KG1 (cell line): ENCODE measurements at regions not wholly inside any gene's neighbourhood (a gene's known extent, or its start where the extent isn't known, plus 50 kb on each side); places are given as distances from the start of the nearest gene placed in this dataset.

Experiments
- DNase-seq: peaks from one replicate; lab custom pipeline; 2025; lab: John Stamatoyannopoulos, UW

DNA sequence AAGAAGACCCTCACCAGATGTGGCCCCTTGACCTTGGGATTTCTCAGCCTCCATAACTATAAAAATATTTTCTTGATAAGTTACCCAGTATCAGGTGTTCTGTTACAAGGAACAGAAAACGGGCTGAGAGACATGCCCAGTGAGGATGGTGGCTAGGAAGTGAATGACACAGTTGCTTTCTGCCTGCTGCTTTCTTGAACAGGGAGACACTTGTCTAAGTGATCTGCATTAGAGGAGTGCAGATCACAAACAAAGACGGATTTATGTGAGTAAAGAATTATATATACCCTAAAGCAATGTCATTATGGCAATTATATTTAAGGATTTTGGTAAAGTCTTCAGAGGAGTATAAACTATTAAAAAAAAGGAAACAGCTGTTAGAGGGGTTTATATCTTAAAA, 169.2 kb upstream of the AHR start:
- DNase-seq: no peak

DNA sequence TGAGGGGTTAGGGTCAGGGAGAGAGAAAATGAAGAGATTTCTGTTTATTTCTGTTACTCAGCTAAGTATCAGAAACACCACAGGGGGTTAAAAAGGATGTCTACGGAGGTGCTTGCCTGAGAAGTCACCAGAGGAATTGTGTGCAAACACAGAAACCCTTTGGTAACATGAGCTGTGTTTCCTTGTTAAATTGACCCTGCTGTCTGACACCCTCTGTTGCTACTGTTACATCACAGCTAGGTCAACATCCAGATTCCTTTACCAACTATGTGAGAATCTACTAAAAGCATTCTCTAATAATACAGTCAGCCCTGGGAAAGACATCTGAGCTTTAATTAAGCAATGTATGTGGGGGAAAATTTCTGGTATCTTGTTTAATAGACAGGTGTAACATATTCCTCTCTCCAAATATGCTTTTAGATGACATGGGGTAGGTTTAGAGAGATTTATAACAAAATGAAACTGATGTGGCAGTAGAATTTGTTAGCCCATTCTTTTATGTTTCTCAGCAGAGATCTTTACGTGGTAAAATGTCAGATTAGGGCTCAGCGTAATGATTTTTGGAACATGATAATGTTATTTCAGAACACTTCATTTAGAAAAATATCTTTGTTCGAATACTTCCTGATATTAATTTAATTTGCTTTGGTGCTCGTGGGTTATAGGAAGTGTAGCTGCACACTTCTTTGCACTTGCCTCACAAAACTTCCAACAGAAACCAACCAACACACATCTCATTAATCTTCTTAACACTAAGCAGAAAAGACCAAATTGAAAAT, 168.0 kb upstream of the AHR start:
- no peak for DNase-seq

DNA sequence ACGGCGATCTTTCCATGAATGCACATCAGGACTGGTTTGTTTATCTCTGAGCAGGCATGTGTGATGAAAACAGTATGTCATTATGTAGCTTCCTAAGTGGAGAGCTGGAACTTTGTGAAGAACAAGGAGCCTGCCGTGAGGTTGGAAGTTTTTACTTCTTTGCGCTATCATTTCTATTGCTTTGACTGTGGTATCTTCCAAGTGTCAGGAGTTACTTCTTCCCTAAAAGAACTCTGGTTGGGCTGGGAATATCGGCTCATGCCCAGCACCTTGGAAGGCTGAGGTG, 167.4 kb upstream of the AHR start:
- DNase-seq: no peak

DNA sequence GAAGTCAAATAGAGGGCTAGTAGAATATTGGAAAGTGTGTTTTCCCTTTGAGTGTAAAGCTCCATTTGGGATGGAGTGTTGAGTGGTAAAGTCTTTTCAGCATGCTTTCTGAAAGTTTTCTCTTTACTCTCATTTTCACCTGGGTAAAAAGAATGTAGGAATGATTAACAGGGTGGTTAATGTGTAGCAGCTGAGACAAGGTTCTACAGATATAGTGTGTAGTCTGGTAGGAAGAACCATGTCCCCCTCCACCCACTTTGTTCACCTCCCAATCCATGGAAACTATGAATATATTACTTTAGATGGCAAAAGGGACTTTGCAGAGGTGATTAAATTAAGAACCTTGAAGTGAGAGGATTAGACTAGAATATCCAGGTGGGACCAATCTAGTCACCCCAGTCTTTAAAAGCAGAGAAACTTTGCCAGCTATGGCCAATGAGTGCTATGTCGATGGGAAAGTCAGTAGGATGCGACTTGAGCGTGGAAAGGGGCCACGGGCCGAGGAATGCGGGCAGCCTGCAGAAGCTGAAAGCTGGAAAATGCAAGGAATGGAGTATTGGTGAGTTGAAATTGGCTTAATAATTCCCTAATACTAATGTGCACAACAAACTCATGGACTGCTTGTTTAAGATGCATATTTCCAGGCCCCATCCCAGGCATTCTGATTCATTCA, 166.3 kb upstream of the AHR start:
- DNase-seq: no peak

DNA sequence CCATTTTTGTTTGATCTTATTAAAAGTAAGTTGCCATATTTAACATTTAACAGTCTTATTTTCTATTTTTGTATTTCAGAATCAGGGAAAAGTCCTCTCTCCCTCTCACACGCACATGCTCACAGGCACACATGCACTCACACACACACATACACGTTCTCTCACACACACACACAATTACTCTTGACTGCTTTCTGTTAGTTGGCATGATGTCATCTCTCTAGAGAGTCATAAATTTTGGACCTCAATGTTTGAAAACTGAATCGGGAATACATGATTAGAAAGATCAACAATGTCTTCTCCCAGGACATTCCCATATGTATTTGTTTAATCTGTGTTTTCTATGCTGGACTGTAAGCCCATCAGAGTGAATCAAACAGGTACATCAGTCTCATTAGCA, 165.7 kb upstream of the AHR start:
- DNase-seq: no peak

DNA sequence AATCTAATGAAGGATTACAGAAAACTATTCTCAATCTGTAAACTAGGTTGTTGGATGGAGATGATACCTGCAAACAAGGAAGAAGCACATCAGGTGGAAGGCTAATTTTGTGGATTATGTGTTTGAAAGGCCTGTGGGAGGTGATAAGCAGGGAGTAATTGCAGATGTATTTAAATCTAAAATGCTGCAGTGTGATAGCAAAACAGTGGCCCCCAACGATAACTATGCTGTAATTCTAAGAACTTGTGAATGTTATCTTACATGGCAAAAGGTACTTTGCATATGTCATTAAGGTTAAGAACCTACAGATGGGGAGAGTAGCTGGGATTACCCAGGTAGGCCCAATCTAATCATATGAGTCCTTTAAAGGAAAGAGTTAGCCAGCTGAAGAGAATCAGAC, 164.5 kb upstream of the AHR start:
- DNase-seq: no peak

DNA sequence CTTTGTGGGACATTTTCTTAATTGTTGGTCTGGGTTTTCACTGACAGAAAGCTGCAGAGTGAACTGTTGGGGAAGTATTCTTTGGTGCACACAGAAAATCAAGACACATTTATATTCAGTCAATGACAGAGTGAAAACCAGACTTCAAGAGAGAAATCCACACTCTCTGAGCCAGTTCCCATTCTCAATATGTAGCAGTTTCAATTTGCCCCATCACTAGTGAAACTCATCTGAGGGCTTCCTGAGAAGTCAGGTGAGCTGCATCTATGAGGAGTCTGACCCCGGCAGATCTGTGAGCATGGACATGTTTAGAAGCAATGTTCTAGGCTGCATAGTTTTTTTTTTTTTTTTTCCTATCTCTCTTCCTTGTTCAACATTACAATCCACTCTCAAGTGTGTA, 163.7 kb upstream of the AHR start:
- no peak for DNase-seq

DNA sequence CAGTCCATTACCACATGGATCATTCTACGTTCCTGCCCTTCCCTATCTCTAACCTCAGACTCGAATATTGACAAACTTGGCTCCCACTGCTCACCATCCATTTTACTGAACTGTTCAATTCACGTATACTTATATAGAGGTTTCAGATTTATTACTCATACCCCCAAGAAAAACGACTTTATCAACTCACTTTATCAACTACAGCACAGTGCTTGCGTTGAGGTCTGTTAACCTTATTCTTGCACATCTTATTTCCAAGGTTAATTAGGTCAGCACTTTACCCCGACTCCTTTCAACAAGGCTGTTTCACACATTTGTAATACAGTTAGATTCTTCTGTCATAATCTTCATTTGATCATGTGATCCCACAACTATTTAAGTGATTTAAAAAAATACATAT, 162.3 kb upstream of the AHR start:
- no peak for DNase-seq

DNA sequence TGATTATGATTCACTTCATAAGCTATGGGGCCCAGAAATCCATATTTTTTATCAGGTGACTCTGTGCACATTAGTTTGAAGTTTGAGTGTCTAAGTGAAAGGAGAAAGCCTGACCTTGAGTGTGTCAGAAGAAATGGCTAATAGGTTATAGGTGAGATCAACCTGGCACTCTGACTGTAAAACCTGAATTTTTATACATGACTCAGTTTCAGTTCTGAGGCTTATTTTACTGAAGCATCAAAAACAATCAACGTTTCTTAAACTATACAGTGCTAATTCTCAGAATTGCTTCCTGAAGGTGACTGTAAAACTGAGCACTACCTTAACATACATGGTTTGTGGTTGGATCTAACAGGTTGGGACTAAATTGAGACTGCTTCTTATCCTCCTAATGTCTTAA, 159.4 kb upstream of the AHR start:
- DNase-seq: no peak

DNA sequence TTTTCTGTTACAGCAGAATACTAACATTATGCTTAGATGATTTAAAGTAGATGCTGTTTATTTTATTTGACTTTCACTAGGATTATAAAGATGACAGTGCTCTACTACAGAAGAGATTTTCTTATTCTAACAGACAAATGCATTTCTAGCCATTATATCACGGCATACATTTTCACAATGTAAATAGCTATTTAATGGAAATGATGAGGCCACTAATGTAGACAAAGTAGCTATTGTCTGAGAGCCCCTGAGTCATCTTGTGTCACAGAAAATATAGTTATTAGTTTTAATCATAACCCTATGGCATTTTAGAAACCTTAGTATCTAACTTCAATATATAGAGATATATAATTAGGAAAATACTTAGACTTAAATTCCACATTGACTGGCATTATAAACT, 158.0 kb upstream of the AHR start:
- no peak for DNase-seq

DNA sequence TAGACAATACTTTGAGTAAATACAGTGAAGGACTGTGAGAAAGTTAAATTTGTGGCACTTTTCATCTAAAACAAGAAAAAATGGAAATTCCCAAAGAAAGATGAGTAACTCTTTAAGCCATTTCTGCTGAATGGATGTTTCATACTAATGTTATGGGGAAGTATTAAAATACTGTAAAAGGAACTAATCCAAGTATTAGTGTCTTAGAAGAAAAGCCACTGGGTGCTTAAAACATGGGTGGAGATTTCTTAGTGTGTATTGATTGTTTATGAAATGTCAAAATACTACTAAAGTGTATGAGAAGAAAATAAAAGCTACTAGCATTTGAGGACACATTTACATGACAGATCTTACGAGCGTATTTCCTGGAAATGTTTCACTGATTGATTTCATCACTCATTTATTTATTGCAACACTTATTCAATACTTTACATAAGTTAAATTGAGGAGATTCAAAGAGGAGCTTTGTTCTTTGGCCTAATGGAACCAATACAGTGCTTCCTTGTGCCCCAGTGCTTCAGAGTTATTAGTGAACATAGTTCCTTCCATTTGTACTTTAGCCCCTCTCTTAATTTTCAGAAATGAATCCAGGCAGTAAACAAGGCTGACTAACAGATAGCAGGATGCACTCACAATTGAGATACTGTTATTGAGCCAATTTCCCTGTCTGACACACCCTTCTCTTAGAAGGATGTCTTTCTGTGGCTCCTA, 155.5 kb upstream of the AHR start:
- DNase-seq: no peak

DNA sequence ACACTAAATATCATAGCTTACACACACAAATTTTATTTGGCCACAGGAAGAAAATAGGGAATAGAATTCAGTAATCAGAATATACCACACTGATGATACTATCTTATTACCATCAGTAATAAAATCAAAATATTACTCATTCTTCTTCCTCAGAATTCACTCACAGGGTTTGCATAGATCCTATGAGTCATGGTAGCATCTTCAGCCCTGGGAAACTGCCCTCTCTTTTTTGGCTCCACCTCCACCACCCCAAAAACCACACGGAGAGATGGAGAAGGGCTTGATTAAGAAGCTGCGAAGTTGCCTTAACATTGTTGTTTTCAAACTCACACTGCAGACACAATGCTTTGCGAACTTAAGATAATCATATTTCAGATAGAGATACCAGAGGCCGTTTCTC, 154.1 kb upstream of the AHR start:
- DNase-seq: no peak

DNA sequence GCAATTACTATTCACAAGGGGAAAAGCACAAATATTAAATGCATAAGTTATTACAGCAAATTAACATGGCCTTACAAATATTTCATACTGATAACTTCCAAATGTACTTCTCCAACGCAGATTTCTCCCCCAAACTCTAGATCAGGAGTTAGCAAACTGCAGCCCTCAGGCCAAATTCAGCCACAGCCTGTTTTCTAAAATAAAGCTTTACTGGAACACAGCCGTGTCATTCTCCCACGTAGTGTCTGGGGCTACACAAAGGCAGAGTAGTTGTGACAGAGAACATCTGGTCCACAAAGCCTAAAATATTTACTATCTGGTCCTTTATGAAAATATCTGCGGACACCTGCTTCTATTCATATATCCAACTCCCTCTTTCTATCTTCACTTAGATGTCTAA, 151.8 kb upstream of the AHR start:
- DNase-seq: no peak

DNA sequence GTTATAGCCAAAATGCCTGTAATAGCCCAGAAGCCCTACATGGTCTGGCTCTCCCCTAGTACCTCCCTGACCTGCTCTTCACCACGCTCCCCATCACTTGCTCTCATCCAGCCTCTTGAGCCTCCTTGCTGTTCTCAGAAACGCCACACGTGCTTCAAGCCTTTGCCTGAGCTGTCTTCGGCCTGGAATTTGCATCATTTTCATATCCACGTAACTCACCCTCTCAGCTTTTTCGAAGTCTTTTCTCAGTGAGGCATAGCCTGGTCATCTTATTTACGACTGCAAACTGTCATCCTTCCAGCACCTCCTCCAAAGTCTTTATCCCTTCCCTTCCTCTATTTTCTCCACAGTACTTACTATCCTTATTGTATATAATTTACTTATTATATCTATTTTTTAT, 151.0 kb upstream of the AHR start:
- DNase-seq: no peak

DNA sequence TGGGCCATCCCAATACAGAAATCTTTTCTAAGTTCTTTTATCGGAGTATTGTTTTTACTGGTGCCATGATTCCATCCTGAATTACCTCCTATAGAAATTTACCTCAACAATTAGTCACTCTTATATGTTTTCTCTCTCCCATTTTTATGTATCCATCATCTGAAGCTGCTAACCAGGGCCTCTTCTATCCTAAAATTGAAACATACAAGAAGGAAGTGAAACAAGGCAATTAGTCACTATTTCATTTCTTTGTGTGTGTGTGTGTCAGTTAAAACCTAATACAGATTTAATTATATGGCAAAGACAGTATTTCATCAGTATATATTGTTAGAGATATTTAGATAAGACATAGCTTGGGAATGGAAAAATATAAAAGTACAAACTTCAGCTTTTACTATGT, 148.4 kb upstream of the AHR start:
- DNase-seq: no peak

DNA sequence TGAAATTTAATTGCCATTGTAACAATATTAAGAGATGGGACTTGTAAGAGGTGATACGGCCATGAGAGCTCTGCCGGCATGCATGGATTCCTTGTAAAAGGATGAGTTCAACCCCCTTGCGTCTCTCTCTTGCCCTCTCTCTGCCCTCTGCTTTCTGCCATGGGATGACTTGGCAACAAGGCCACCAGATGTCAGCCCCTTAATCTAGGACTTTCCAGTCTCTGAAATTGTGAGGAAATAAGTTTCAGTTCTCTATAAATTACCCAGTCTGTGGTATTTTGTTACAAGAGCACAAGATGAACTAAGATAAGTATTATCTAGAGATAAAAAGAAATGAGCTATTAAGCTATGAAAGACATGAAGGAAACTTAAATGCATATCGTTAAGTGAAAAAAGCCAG, 145.7 kb upstream of the AHR start:
- DNase-seq: no peak

DNA sequence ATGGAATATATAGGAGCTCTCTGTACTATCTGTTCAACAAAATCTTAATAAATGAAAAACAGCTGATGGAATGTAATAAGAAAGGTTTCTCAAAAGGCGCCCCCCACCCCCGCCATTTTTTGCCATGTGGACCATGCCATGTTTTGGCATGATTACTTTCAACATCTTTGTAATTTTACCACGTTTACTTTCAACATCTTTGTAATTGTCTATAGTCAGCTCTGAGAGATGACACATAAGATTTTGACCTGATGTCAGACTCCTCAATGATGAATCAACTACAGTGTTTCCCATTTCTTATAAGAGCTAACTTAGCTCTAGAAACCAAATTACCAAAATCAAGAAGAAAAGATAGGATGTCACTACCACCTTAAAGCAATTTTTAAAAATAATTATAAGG, 144.9 kb upstream of the AHR start:
- DNase-seq: no peak

DNA sequence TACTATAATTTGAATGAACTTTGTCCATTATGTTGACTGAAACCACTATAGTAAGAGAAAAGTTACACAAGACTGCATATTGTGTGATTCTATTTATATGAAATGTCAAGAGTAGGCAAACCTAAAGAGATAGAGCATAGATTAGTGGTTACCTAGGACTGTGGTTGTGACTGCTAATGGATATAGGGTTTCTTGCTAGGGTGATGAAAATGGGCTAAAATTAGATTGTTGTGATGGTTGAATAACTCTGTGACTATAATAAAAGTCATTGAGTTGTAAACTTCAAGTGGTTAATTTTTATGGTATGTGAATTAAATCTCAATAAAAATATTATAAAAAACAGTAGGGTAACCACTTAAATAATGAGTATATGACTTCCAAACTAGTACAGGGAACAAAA, 142.9 kb upstream of the AHR start:
- no peak for DNase-seq

DNA sequence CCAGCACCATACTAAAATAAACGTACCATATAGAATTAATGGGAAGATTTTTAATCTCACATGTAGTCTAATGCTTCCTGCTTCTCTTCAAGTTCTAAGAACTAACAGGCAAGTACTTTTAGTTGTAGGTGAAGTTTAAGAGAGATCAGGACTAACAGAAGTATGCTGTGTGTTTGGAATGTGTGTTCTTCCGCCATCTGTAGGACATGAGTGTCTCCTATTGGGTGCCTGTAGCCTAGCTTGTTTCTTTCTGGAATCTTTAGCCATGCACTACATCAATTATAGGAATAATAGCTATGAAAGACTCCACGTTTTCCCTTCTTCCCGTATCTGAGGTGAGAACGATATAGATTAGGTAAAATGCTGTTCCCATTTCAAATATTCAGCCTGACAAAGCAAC, 140.2 kb upstream of the AHR start:
- no peak for DNase-seq

DNA sequence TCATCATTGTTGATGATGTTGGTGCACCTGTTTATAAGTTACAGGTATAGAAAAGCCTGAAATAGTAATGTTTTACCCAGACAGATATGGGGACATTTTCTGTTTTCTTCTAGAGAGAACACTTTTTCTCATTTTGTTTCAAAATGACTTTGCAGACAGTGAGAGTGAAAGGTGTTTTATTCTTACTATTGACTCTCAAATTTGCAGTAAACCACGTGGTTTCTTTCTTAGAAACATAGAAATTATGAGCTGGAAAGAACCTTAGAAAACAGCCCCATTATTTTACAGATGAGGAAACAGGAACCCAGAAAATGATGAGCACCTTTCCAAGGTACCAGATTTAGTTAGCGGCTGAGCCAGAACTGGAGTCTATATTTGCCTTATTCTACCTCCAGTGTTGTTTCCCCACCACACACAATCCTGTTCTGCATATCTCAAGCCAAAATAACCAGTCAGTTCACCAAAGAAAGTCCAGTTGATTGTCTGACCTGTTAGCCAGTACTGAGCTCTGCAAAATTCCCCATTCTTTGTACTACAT, 138.9 kb upstream of the AHR start:
- DNase-seq: no peak

DNA sequence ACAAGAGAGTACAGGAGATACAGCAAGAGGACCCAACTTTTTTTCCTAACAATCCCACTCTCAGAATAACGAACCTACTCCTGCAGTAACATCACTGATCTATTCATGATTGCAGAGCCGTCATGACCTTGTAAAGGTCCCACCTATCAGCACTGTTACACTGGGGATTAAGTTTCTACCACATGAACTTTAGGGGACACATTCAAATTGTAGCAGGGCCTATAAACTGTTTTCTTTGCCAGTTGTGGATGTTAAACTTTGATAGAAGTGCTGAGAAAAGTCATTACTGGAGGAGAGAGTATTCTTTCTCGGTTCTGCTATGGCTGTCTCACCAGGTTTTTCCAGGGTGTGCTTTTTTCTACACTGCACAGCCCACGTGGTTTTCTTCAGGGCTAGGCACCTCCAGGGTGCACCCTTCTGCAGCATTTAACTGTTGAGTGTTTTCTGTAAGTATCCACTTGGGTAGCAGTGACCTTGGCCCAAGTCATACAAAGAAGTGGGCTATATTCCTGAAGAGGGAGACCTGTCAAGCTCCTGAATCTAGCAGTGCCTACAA, 131.6 kb upstream of the AHR start:
- DNase-seq: no peak

DNA sequence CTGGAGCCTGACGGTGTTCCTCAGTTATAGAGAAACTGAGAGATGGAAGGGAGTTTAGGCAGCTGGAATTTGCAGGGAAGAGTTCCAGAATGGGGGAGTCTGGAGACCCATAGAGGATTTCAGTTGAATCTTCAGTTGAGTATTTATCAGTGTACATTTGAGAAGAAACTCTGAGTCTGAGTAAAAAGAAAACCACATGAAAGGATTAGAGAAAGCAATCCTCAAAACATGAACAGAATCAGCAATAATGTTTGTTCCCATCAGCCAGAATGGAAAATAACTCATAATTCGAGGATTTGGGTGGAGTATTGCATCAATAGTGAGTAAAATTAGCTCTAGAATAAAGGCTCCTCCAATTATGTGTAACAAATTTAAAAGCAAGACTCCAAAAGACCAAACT, 130.0 kb upstream of the AHR start:
- DNase-seq: no peak

DNA sequence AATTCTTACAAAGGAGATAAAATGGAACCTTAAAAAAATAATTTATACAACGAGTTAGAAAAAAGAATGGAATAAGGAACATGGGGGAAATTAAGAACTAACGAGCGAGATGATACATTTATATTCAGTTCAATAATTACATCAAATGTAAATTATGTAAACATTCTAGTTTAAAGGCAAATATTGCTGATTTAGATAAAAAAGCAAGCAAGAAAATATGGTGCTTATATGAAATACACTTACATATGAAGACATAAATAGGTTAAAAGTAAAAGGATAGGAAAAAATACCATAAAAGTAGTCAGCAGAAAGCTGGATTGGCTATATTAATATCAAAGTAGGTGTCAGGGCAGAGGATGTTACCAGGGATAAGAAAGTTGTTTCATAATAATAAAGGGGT, 127.0 kb upstream of the AHR start:
- DNase-seq: no peak
